H1 (cell line): ENCODE measurements at regions not wholly inside any gene's neighbourhood (a gene's known extent, or its start where the extent isn't known, plus 50 kb on each side); places are given as distances from the start of the nearest gene placed in this dataset.

Source experiments
- CTCF ChIA-PET: fragments of 300-600 bp; sonication (Branson Sonifier 250); formaldehyde crosslinking; loops from one replicate; lab custom pipeline; 2021; ENCODE audit not compliant: partially characterized antibody; lab: Charles Lee
- POLR2A ChIA-PET: fragments of 300-600 bp; sonication (Branson Sonifier 250); formaldehyde crosslinking; loops from one replicate; lab custom pipeline; 2021; ENCODE audit warnings: inconsistent platforms; ENCODE audit not compliant: partially characterized antibody; lab: Charles Lee
- DNase-seq, 2 experiments: peaks; one replicate each; pipeline versions ENCODE4 v3.0.0 to v3.0.0-alpha.2; 2010 to 2022; ENCODE audit warnings: low spot score in 2 of 2, low read depth in 1 of 2, mixed read lengths in 1 of 2
- FAIRE-seq: peaks from 2 replicates; lab custom pipeline; 2011; peaks lifted over from hg19 to GRCh38; lab: Jason Lieb, UNC
- H2AFZ ChIP-seq: 2 replicates; pipeline ENCODE4 v1.8.1; 2012; ENCODE audit warnings: low read length, inconsistent platforms
- H2AK5ac ChIP-seq: 2 replicates; pipeline ENCODE4 v1.6.1; 2013; ENCODE audit warnings: low read depth, low read length
- H2BK120ac ChIP-seq: replicated peaks from 2 replicates; pipeline ENCODE3; 2013; ENCODE audit warnings: low read depth, low read length, inconsistent platforms
- H2BK12ac ChIP-seq: 2 replicates; pipeline ENCODE4 v1.6.1; 2013; ENCODE audit warnings: low read depth, low read length
- H2BK15ac ChIP-seq: 2 replicates; pipeline ENCODE4 v1.6.1; 2013; ENCODE audit warnings: low read length
- H2BK20ac ChIP-seq: 2 replicates; pipeline ENCODE4 v1.6.1; 2013; ENCODE audit warnings: low read length
- H2BK5ac ChIP-seq: 2 replicates; pipeline ENCODE4 v1.6.1; 2013; ENCODE audit warnings: low read depth, low read length
- H3K14ac ChIP-seq: 2 replicates; pipeline ENCODE4 v1.6.1; 2013; ENCODE audit warnings: inconsistent platforms; ENCODE audit not compliant: insufficient read length
- H3K18ac ChIP-seq: 2 replicates; pipeline ENCODE4 v1.6.1; 2013; ENCODE audit warnings: low read length; ENCODE audit errors: extremely low read depth
- H3K23ac ChIP-seq: 2 replicates; pipeline ENCODE4 v1.6.1; 2013; ENCODE audit warnings: inconsistent platforms; ENCODE audit not compliant: insufficient read length
- H3K23me2 ChIP-seq: 2 replicates; pipeline ENCODE4 v1.6.1; 2013; ENCODE audit warnings: low read depth, low read length
- H3K27ac ChIP-seq: 2 replicates; pipeline ENCODE4 v1.6.1; 2011; ENCODE audit warnings: low read depth, low read length, inconsistent platforms
- H3K27me3 ChIP-seq, 4 experiments: replicated peaks in 1 of 4; 1 replicate in 1 of 4; 2 replicates in 3 of 4; pipeline versions ENCODE4 v1.6.1 to v1.8.1; 2011 to 2013; ENCODE audit warnings: low read length in 3 of 4, mild to moderate bottlenecking in 3 of 4, inconsistent platforms in 2 of 4, mixed read lengths in 2 of 4, moderate library complexity in 1 of 4; ENCODE audit not compliant: control insufficient read depth in 3 of 4, insufficient read depth in 3 of 4; ENCODE audit errors: extremely low read depth in 1 of 4
- H3K36me3 ChIP-seq, 4 experiments: 2 replicates each; pipeline versions ENCODE4 v1.6.1 to v1.8.1; 2011 to 2013; ENCODE audit warnings: mild to moderate bottlenecking in 4 of 4, low read length in 3 of 4, moderate library complexity in 2 of 4, control low read depth in 1 of 4, inconsistent platforms in 1 of 4; ENCODE audit not compliant: insufficient read depth in 4 of 4, control insufficient read depth in 2 of 4
- H3K4ac ChIP-seq: replicated peaks from 2 replicates; pipeline ENCODE3; 2013; ENCODE audit warnings: low read length, low read depth, mixed read lengths, inconsistent platforms; ENCODE audit not compliant: insufficient read length
- H3K4me1 ChIP-seq, 4 experiments: replicated peaks in 1 of 4; 1 replicate in 1 of 4; 2 replicates in 3 of 4; pipeline versions ENCODE4 v1.6.1 to v1.8.1; 2011 to 2013; ENCODE audit warnings: low read length in 3 of 4, inconsistent platforms in 2 of 4, mixed read lengths in 1 of 4; ENCODE audit not compliant: insufficient read depth in 4 of 4, control insufficient read depth in 3 of 4
- H3K4me2 ChIP-seq, 2 experiments: 2 replicates each; pipeline versions ENCODE4 v1.6.1 to v1.8.1; 2011 to 2013; ENCODE audit warnings: low read depth in 2 of 2, low read length in 2 of 2, control low read depth in 1 of 2, inconsistent platforms in 1 of 2, mild to moderate bottlenecking in 1 of 2; ENCODE audit not compliant: insufficient read depth in 1 of 2
- H3K4me3 ChIP-seq, 4 experiments: fragments of 200-600, 300-600 bp in 1 of 4; sonication (generic), shearing (Covaris generic), sonication (Bioruptor Twin) in 1 of 4; 2 replicates each; pipeline versions ENCODE4 v1.5.1 to v1.8.1; 2011 to 2016; ENCODE audit warnings: low read length in 4 of 4, low read depth in 3 of 4, control low read depth in 2 of 4, inconsistent platforms in 2 of 4, mild to moderate bottlenecking in 2 of 4, mixed read lengths in 1 of 4, moderate library complexity in 1 of 4; ENCODE audit not compliant: insufficient read depth in 2 of 4; ENCODE audit errors: extremely low read depth in 1 of 4
- H3K56ac ChIP-seq: replicated peaks from 2 replicates; pipeline ENCODE3; 2013; ENCODE audit warnings: low read depth, mild to moderate bottlenecking, mixed read lengths, low read length, inconsistent platforms; ENCODE audit not compliant: insufficient read length
- H3K79me1 ChIP-seq: 2 replicates; pipeline ENCODE4 v1.6.1; 2013; ENCODE audit warnings: low read depth, low read length, control low read depth
- H3K79me2 ChIP-seq, 2 experiments: 2 replicates each; pipeline versions ENCODE4 v1.6.1 to v1.8.1; 2012 to 2013; ENCODE audit warnings: low read length in 2 of 2, mild to moderate bottlenecking in 2 of 2, inconsistent platforms in 1 of 2; ENCODE audit not compliant: insufficient read depth in 2 of 2, control insufficient read depth in 1 of 2
- H3K9ac ChIP-seq, 4 experiments: replicated peaks in 1 of 4; 1 replicate in 1 of 4; 2 replicates in 3 of 4; pipeline versions ENCODE4 v1.6.1 to v1.8.1; 2011 to 2013; ENCODE audit warnings: low read depth in 3 of 4, low read length in 3 of 4, control low read depth in 2 of 4, mild to moderate bottlenecking in 2 of 4, moderate library complexity in 2 of 4, inconsistent platforms in 1 of 4; ENCODE audit errors: extremely low read depth in 1 of 4
- H3K9me3 ChIP-seq, 2 experiments: 2 replicates each; pipeline versions ENCODE4 v1.6.1 to v1.8.1; 2012 to 2013; ENCODE audit warnings: mild to moderate bottlenecking in 2 of 2, moderate library complexity in 2 of 2, control low read depth in 1 of 2, inconsistent platforms in 1 of 2, low read depth in 1 of 2, low read length in 1 of 2, mixed read lengths in 1 of 2; ENCODE audit not compliant: insufficient read depth in 2 of 2
- H4K20me1 ChIP-seq, 2 experiments: replicated peaks in 1 of 2; 2 replicates each; pipeline versions ENCODE3 to v1.8.1; 2011 to 2013; ENCODE audit warnings: inconsistent platforms in 2 of 2, low read length in 2 of 2, mild to moderate bottlenecking in 1 of 2; ENCODE audit not compliant: insufficient read depth in 2 of 2, control insufficient read depth in 1 of 2
- H4K5ac ChIP-seq: 2 replicates; pipeline ENCODE4 v1.6.1; 2013; ENCODE audit warnings: low read length, low read depth, mixed read lengths, inconsistent platforms; ENCODE audit not compliant: insufficient read length
- H4K8ac ChIP-seq: 2 replicates; pipeline ENCODE4 v1.8.0; 2013; ENCODE audit warnings: mild to moderate bottlenecking, moderate library complexity, low read length, inconsistent platforms; ENCODE audit not compliant: insufficient read depth; ENCODE audit errors: extremely low read depth
- H4K91ac ChIP-seq: replicated peaks from 2 replicates; pipeline ENCODE3; 2013; ENCODE audit warnings: low read length, mixed read lengths, inconsistent platforms; ENCODE audit not compliant: insufficient read length
- JUND ChIP-seq: IDR thresholded peaks from 2 replicates; pipeline ENCODE4 v1.6.1; 2011; ENCODE audit warnings: mild to moderate bottlenecking, improper control_type of control experiment, low read length
- KDM1A ChIP-seq: fragments of 200-600, 300-600 bp; sonication (generic); IDR thresholded peaks from 2 replicates; pipeline ENCODE4 v1.7.1; 2016; ENCODE audit warnings: mild to moderate bottlenecking, low read length, borderline replicate concordance
- MAFK ChIP-seq: IDR thresholded peaks from 2 replicates; pipeline ENCODE4 v1.6.1; 2012; ENCODE audit warnings: low read depth, mild to moderate bottlenecking, improper control_type of control experiment, low read length
- SP1 ChIP-seq: IDR thresholded peaks from 2 replicates; pipeline ENCODE4 v1.6.1; 2011; ENCODE audit warnings: low read depth, low read length
- SP2 ChIP-seq: IDR thresholded peaks from 2 replicates; pipeline ENCODE4 v1.6.1; 2012; ENCODE audit warnings: mild to moderate bottlenecking, low read length, inconsistent platforms
- WGBS, 2 experiments: shearing (Covaris generic) in 1 of 2; methylation state at CpG; one replicate each; pipeline versions ENCODE4 v1.1.6 to v1.1.7; 2013 to 2015; ENCODE audit warnings: low lambda C conversion rate in 2 of 2, mixed read lengths in 2 of 2, inconsistent platforms in 1 of 2, low coverage in 1 of 2, missing lambda C conversion rate in 1 of 2; ENCODE audit not compliant: insufficient replicate concordance in 2 of 2, insufficient coverage in 1 of 2, insufficient read length in 1 of 2; ENCODE audit errors: extremely low coverage in 1 of 2, missing lambda C conversion rate in 1 of 2; 5-methylcytosine and 5-hydroxymethylcytosine counted together

GRCh38 chr2:129864719-129865118 lies 114.7 kb upstream of the RAB6C start:
- Histone ChIP-seq H4K8ac (no peak overlapping the region), H2BK20ac (no peak overlapping the region), H2AK5ac (no peak overlapping the region), H3K4me1 (peaks cover 0 to 6% (median 0%) of the 10 kb centered on the region in 4 experiments; a peak in 2 of 7 replicates), H3K14ac (no peak overlapping the region), H3K36me3 (no peaks in the 10 kb centered on the region), H3K79me1 (no peaks in the 10 kb centered on the region; the same call in 1 of the 2 replicates), H3K56ac (no peak overlapping the region), H2BK12ac (no peak overlapping the region), H3K4ac (no peak overlapping the region), H3K23me2 (0 out of 2 replicates have a peak, but pooled peaks cover 1% of the 10 kb centered on the region), H2BK15ac (no peak overlapping the region), H3K18ac (no peak overlapping the region), H3K79me2 (no peaks in the 10 kb centered on the region), H2AFZ (no peak overlapping the region), H3K4me3 (no peak overlapping the region), H3K27me3 (no peaks in the 10 kb centered on the region), H2BK5ac (no peak overlapping the region), H3K23ac (no peak overlapping the region), H4K20me1 (no peaks in the 10 kb centered on the region), H3K9me3 (no peaks in the 10 kb centered on the region), H4K5ac (no peak overlapping the region), H3K27ac (no peak overlapping the region), H4K91ac (no peak overlapping the region), H3K9ac (no peak overlapping the region), H3K4me2 (no peak overlapping the region), H2BK120ac (no peak overlapping the region)
- ChIA-PET CTCF (no interaction called here), POLR2A (no interaction called here)
- FAIRE-seq = no peak
- WGBS, 2 experiments = 95% methylated on average over 1 of the region's 1 CpG; no CpG with 5 or more reads in 1 of the 2 experiments
- no peak for DNase-seq
- TF ChIP-seq SP2 = no peak
- TF ChIP-seq JUND = no peak
- no peak for TF ChIP-seq SP1
- no peak for TF ChIP-seq KDM1A
- TF ChIP-seq MAFK = no peak
